Thyroid gland (tissue), 4 donors: ENCODE measurements at regions not wholly inside any gene's neighbourhood (a gene's known extent, or its start where the extent isn't known, plus 50 kb on each side); places are given as distances from the start of the nearest gene placed in this dataset.

ENCODE experiments used
- POLR2A ChIP-seq, 2 donors: fragments of 450-650 bp; IDR thresholded peaks; one replicate each; pipeline ENCODE4 v1.6.1; 2017; ENCODE audit warnings: antibody characterized with exemption in 2 of 2, mild to moderate bottlenecking in 2 of 2, moderate library complexity in 1 of 2
- TF ChIP-seq, protein P1 (sequence below), 6 experiments: fragments of 200-600 bp in 3 of 6; fragments of 450-650 bp in 3 of 6; sonication (generic) in 3 of 6; IDR thresholded peaks; one replicate each; pipeline ENCODE4 v1.5.1; 2016 to 2019; ENCODE audit warnings: antibody characterized with exemption in 6 of 6, mild to moderate bottlenecking in 2 of 6, inconsistent platforms in 1 of 6, moderate library complexity in 1 of 6

- TF ChIP-seq, protein P1, sequence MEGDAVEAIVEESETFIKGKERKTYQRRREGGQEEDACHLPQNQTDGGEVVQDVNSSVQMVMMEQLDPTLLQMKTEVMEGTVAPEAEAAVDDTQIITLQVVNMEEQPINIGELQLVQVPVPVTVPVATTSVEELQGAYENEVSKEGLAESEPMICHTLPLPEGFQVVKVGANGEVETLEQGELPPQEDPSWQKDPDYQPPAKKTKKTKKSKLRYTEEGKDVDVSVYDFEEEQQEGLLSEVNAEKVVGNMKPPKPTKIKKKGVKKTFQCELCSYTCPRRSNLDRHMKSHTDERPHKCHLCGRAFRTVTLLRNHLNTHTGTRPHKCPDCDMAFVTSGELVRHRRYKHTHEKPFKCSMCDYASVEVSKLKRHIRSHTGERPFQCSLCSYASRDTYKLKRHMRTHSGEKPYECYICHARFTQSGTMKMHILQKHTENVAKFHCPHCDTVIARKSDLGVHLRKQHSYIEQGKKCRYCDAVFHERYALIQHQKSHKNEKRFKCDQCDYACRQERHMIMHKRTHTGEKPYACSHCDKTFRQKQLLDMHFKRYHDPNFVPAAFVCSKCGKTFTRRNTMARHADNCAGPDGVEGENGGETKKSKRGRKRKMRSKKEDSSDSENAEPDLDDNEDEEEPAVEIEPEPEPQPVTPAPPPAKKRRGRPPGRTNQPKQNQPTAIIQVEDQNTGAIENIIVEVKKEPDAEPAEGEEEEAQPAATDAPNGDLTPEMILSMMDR (IDR thresholded peaks at IDR 0.05), result no peak
- no peak for TF ChIP-seq POLR2A (IDR thresholded peaks at IDR 0.05)
These were observed 683.1 kb downstream of the DIAPH3 start for GRCh38 chr13:59480396-59481259.
